ENCODE measurements at regions not wholly inside any gene's neighbourhood (a gene's known extent, or its start where the extent isn't known, plus 50 kb on each side); places are given as distances from the start of the nearest gene placed in this dataset.

- no peak overlapping the region for H3K9ac ChIP-seq (ENCODE audit: low read depth in 2 of 2, low read length in 2 of 2)
- H3K4me3 ChIP-seq, result no peak overlapping the region
- intact Hi-C loops (cut with DNase I), result no loop called here
- no peak for DNase-seq
- H3K36me3 ChIP-seq, result no peaks in the 10 kb centered on the region
- TF ChIP-seq CTCF (IDR thresholded peaks at IDR 0.05), result no peak
- no peaks in the 10 kb centered on the region for H3K9me3 ChIP-seq
- H3K27me3 ChIP-seq, result no peaks in the 10 kb centered on the region
- H3K27ac ChIP-seq, result no peak overlapping the region
- H3K4me1 ChIP-seq, result no peaks in the 10 kb centered on the region
Measured at GRCh38 chr4:156654410-156654809, 317.2 kb downstream of the PDGFC start.

- no peak for DNase-seq
- no peak for TF ChIP-seq CTCF (IDR thresholded peaks at IDR 0.05)
- H3K9me3 ChIP-seq, result no peaks in the 10 kb centered on the region
- H3K4me3 ChIP-seq, result no peak overlapping the region
- no peaks in the 10 kb centered on the region for H3K36me3 ChIP-seq
- no peak overlapping the region for H3K9ac ChIP-seq (ENCODE audit: low read depth in 2 of 2, low read length in 2 of 2)
- intact Hi-C loops (cut with DNase I), result no loop called here
- no peaks in the 10 kb centered on the region for H3K4me1 ChIP-seq
- H3K27me3 ChIP-seq, result no peaks in the 10 kb centered on the region
- no peak overlapping the region for H3K27ac ChIP-seq
Measured at GRCh38 chr4:156643826-156644225, 327.8 kb downstream of the PDGFC start.

GRCh38 chr4:156642161-156642560 lies 329.4 kb downstream of the PDGFC start:
- Histone ChIP-seq H3K4me3 (no peak overlapping the region), H3K27ac (no peak overlapping the region), H3K9ac (ENCODE audit: low read depth in 2 of 2, low read length in 2 of 2) (no peak overlapping the region), H3K27me3 (no peaks in the 10 kb centered on the region), H3K36me3 (no peaks in the 10 kb centered on the region), H3K4me1 (no peaks in the 10 kb centered on the region), H3K9me3 (no peaks in the 10 kb centered on the region)
- intact Hi-C loops (cut with DNase I), result no loop called here
- DNase-seq, result no peak
- no peak for TF ChIP-seq CTCF (IDR thresholded peaks at IDR 0.05)

- intact Hi-C loops (cut with DNase I), result no loop called here
- no peak for TF ChIP-seq CTCF (IDR thresholded peaks at IDR 0.05)
- Histone ChIP-seq H3K4me3 (no peak overlapping the region), H3K4me1 (no peaks in the 10 kb centered on the region), H3K27ac (no peak overlapping the region), H3K9ac (ENCODE audit: low read depth in 2 of 2, low read length in 2 of 2) (no peak overlapping the region), H3K27me3 (no peaks in the 10 kb centered on the region), H3K36me3 (no peaks in the 10 kb centered on the region), H3K9me3 (no peaks in the 10 kb centered on the region)
- no peak for DNase-seq
Measured at GRCh38 chr4:156638925-156639605, 332.5 kb downstream of the PDGFC start.

- Histone ChIP-seq H3K4me1 (no peaks in the 10 kb centered on the region), H3K27ac (no peak overlapping the region), H3K36me3 (no peaks in the 10 kb centered on the region), H3K9ac (ENCODE audit: low read depth in 2 of 2, low read length in 2 of 2) (no peak overlapping the region), H3K27me3 (no peaks in the 10 kb centered on the region), H3K4me3 (no peak overlapping the region), H3K9me3 (no peaks in the 10 kb centered on the region)
- no peak for TF ChIP-seq CTCF (IDR thresholded peaks at IDR 0.05)
- no peak for DNase-seq
- intact Hi-C loops (cut with DNase I), result no loop called here
Measured at GRCh38 chr4:156638334-156638733, 333.3 kb downstream of the PDGFC start.
